D721Med (cell line): ENCODE measurements at regions not wholly inside any gene's neighbourhood (a gene's known extent, or its start where the extent isn't known, plus 50 kb on each side); places are given as distances from the start of the nearest gene placed in this dataset.

Experiments used
- DNase-seq: peaks from one replicate; pipeline ENCODE4 v3.0.0; 2011; ENCODE audit warnings: low spot score; ENCODE audit not compliant: insufficient read length
- FAIRE-seq: peaks from 2 replicates; lab custom pipeline; 2011; peaks lifted over from hg19 to GRCh38; lab: Jason Lieb, UNC
- CTCF ChIP-seq: IDR thresholded peaks from 2 replicates; pipeline ENCODE4 v1.5.1; 2012; ENCODE audit warnings: mild to moderate bottlenecking, control low read depth; ENCODE audit not compliant: insufficient read depth; ENCODE audit errors: missing control alignments

GRCh38 chr6:139542351-139542750, 167.9 kb upstream of the CITED2 start:
- no peak for DNase-seq

GRCh38 chr6:139540894-139541293, 166.4 kb upstream of the CITED2 start:
- no peak for TF ChIP-seq CTCF
- no peak for FAIRE-seq
- no peak for DNase-seq

More at GRCh38 chr6:139542351-139542750, 167.9 kb upstream of the CITED2 start:
- no peak for FAIRE-seq
- no peak for TF ChIP-seq CTCF

GRCh38 chr6:139540276-139540675, 165.8 kb upstream of the CITED2 start:
- FAIRE-seq (no peak), DNase-seq (no peak)
- TF ChIP-seq CTCF: no peak

GRCh38 chr6:139539852-139540251, 165.4 kb upstream of the CITED2 start:
- FAIRE-seq: no peak
- TF ChIP-seq CTCF: no peak
- no peak for DNase-seq

GRCh38 chr6:139538366-139538765, 163.9 kb upstream of the CITED2 start:
- FAIRE-seq (no peak), DNase-seq (no peak)
- no peak for TF ChIP-seq CTCF

- TF ChIP-seq CTCF: no peak
- no peak for FAIRE-seq
- no peak for DNase-seq
Observed at GRCh38 chr6:139536751-139537617, 162.5 kb upstream of the CITED2 start.

- no peak for TF ChIP-seq CTCF
- FAIRE-seq (no peak), DNase-seq (no peak)
Observed at GRCh38 chr6:139534472-139535115, 160.1 kb upstream of the CITED2 start.
